ENCODE measurements at regions not wholly inside any gene's neighbourhood (a gene's known extent, or its start where the extent isn't known, plus 50 kb on each side); places are given as distances from the start of the nearest gene placed in this dataset.
"Not testable (repeated sequence)": the region's sequence is repeated elsewhere in the genome, so short reads cannot be mapped to it uniquely, and the experiment has no call there.

- no peak for DNase-seq (ENCODE audit: low read depth in 2 of 2)
Observed at GRCh38 chr5:12162863-12163262, 258.6 kb upstream of the CTNND2 start.

GRCh38 chr5:12147513-12147912 lies 243.3 kb upstream of the CTNND2 start:
- no peak for DNase-seq (ENCODE audit: low read depth in 2 of 2)

- DNase-seq (ENCODE audit: low read depth in 2 of 2) = no peak
Observed at GRCh38 chr5:12141496-12141895, 237.2 kb upstream of the CTNND2 start.

GRCh38 chr5:12133520-12133919 lies 229.3 kb upstream of the CTNND2 start:
- DNase-seq (ENCODE audit: low read depth in 2 of 2) = no peak

- DNase-seq (ENCODE audit: low read depth in 2 of 2) = not testable (repeated sequence)
Observed at GRCh38 chr5:12131020-12131419, 226.8 kb upstream of the CTNND2 start.

- no peak for DNase-seq (ENCODE audit: low read depth in 2 of 2)
Observed at GRCh38 chr5:12125895-12126294, 221.6 kb upstream of the CTNND2 start.

GRCh38 chr5:12119657-12120056 lies 215.4 kb upstream of the CTNND2 start:
- DNase-seq (ENCODE audit: low read depth in 2 of 2) = no peak

- no peak for DNase-seq (ENCODE audit: low read depth in 2 of 2)
Observed at GRCh38 chr5:12114075-12114474, 209.8 kb upstream of the CTNND2 start.

GRCh38 chr5:12113062-12113461 lies 208.8 kb upstream of the CTNND2 start:
- no peak for DNase-seq (ENCODE audit: low read depth in 2 of 2)

- no peak for DNase-seq (ENCODE audit: low read depth in 2 of 2)
Observed at GRCh38 chr5:12111261-12111660, 207.0 kb upstream of the CTNND2 start.

GRCh38 chr5:12110629-12111028 lies 206.4 kb upstream of the CTNND2 start:
- no peak for DNase-seq (ENCODE audit: low read depth in 2 of 2)

- DNase-seq (ENCODE audit: low read depth in 2 of 2) = no peak
Observed at GRCh38 chr5:12109075-12109688, 204.9 kb upstream of the CTNND2 start.

GRCh38 chr5:12102151-12102550 lies 197.9 kb upstream of the CTNND2 start:
- DNase-seq (ENCODE audit: low read depth in 2 of 2) = no peak

- no peak for DNase-seq (ENCODE audit: low read depth in 2 of 2)
Observed at GRCh38 chr5:12100542-12100941, 196.3 kb upstream of the CTNND2 start.

- no peak for DNase-seq (ENCODE audit: low read depth in 2 of 2)
Observed at GRCh38 chr5:12099296-12099695, 195.1 kb upstream of the CTNND2 start.

GRCh38 chr5:12095808-12096281 lies 191.6 kb upstream of the CTNND2 start:
- DNase-seq (ENCODE audit: low read depth in 2 of 2) = no peak

- no peak for DNase-seq (ENCODE audit: low read depth in 2 of 2)
Observed at GRCh38 chr5:12093586-12093985, 189.3 kb upstream of the CTNND2 start.

- DNase-seq (ENCODE audit: low read depth in 2 of 2) = no peak
Observed at GRCh38 chr5:12080761-12081160, 176.5 kb upstream of the CTNND2 start.

GRCh38 chr5:12078286-12078685 lies 174.0 kb upstream of the CTNND2 start:
- DNase-seq (ENCODE audit: low read depth in 2 of 2) = not testable (repeated sequence)

GRCh38 chr5:12073426-12073825 lies 169.2 kb upstream of the CTNND2 start:
- DNase-seq (ENCODE audit: low read depth in 2 of 2) = no peak

- DNase-seq (ENCODE audit: low read depth in 2 of 2) = no peak
Observed at GRCh38 chr5:12072441-12072840, 168.2 kb upstream of the CTNND2 start.

GRCh38 chr5:12071455-12071854 lies 167.2 kb upstream of the CTNND2 start:
- DNase-seq (ENCODE audit: low read depth in 2 of 2) = no peak

- no peak for DNase-seq (ENCODE audit: low read depth in 2 of 2)
Observed at GRCh38 chr5:12023614-12024241, 119.5 kb upstream of the CTNND2 start.

- DNase-seq (ENCODE audit: low read depth in 2 of 2) = no peak
Observed at GRCh38 chr5:12022444-12022843, 118.2 kb upstream of the CTNND2 start.
